ENCODE measurements at regions not wholly inside any gene's neighbourhood (a gene's known extent, or its start where the extent isn't known, plus 50 kb on each side); places are given as distances from the start of the nearest gene placed in this dataset.
"Not testable (repeated sequence)": the region's sequence is repeated elsewhere in the genome, so short reads cannot be mapped to it uniquely, and the experiment has no call there.

DNA sequence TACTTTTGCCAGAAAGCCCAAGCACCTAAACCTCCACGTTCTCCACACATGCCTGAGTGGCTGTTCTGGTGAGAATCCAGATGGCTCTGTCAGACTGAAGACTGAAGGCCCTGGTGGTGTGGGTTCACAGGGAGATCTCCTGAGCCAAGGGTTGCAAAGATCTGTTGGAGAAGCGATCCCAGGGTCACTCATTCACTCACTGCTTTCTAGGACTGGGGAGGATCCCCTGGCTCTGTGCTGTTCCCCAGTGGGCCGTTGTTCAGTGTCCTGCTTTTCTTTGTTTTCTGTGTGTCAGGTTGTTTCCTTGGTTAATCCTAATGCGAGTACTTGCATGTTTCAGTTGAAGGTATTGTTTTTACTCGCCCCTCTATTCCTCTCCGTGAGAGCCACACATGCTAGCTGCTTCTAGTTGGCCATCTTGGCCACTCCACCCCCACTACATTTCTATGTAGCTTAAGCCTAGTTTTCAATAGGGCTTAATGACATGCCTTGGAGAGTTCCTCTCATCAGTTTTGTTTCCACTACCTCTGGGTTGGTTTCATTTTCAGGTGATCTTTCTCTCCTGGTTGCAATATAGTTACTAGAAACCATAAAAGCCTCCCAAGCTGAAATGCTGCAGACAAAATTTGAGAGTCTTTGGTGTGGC lies 144.5 kb upstream of the SLC38A2 start:
- DNase-seq, result no peak

DNA sequence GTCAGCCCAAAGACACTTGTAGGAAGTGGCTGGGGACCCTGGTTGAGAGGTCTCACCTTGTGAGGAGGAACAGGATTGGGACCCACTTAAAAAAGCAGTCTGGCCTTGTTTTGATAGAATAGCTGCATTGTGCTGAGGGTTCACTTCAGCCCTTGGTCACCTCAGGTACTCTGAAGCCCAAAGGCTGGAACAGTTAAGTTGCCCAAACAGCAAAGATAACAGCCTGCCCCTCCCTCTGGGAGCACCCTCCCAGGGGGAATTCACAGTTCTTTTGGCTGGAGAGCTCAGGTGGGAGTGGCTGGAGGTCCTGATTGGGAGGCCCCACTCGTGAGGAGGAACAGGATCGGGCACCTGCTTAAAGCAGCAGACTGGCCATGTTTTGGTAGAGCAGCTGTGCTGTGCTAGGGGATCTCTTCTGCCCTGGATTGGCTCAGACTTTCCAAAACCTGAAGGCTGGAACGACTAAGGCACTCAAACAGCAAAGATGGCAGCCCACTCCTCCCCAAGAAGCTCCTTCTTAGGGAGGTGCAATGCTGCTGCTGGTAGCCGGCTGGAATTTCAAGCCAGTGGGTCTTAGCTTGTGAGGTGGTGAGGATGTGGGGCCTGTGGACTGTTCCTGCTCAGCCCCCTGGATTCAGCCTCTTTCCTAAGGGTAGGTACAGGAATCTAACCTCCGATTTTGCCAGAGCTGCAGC lies 143.8 kb upstream of the SLC38A2 start:
- DNase-seq, result no peak

DNA sequence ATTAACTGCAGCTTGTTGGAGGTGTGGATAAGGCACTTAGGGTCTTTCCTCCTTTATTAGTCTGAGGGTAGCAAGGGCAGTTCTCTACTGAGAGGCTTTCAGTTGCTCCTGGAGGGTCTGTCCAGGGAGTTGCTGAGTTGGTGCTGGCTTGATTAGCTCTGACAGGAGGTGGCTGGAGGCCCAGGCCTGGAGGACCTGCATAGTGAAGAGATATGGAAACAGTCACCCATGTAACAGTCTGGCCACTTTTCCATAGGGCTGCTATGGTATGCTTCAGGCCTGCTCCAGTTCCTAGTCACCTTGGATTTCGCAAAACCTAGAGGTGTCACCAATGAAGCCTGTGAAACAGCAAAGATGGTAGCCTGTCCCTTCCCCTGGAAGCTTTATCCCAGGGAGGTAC lies 143.3 kb upstream of the SLC38A2 start:
- no peak for DNase-seq

DNA sequence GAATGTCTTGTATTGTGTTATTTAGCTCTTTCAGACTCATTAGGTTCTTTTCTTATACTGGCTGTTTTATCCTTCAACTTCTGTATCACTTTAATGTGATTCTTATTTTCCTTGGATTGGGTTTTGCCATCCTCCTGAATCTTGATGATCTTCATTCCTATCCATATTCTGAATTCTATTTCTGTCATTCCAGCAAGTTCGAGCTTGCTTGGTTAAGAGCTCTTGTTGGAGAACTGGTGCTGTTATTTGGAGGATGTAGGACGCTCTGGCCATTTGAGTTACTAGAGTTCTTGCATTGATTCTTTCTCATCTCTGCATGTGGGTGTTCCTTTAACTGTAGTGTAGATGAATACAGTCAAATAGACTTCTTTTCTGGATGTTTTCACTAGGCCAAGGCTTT lies 142.3 kb upstream of the SLC38A2 start:
- DNase-seq, result no peak

DNA sequence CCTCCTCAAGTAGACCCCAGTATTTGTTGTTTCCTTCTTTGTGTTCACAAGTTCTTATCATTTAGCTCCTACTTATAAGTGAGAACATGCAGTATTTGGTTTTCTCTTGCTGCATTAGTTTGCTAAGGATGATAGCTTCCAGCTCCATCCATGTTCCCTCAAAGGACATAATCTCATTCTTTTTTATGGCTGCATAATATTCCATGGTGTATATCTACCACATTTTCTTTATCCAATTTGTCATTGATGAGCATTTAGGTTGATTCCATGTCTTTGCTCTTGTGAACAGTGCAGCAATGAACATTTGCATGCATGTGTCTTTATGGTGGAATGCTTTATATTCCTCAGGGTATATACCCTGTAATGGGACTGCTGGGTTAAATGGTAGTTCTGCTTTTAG lies 137.7 kb upstream of the SLC38A2 start:
- DNase-seq, result not testable (repeated sequence)

DNA sequence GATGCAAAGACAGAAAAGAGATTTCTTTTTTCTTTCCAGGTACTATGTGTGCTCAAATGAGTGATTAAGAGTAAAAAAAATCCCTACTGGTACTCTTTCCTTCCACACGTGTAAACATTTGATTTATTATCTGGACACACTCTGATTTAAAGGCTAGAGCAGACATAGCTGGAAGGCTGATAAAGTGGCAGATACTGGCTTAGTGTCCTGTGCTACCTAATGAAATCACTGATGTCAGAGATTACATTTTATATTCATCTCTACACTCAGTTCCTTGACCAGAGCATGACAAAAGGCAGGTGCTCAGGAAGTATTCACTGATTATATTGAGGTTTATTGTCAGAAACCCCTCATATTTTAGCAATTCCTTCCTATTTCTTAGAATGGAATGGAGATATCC lies 136.6 kb upstream of the SLC38A2 start:
- DNase-seq, result no peak

DNA sequence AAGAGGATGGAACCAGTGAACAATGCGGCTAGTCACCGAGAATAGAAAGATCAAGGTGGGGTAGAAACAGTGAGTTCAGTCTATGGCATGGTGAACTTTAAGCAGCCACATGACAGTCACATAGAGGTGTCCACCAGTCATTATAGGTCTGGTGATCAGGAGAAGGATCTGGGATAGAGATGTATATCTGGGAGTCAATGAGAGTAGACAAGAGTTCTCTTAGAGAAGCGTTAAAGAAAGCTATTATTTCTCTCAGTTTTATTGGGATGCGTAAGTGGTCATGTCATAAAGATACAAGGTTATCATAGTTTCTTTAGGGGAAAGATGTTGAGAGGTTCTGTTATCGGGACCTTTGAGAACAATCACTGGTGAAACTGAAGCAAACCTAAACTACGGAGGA lies 136.1 kb upstream of the SLC38A2 start:
- DNase-seq, result no peak

DNA sequence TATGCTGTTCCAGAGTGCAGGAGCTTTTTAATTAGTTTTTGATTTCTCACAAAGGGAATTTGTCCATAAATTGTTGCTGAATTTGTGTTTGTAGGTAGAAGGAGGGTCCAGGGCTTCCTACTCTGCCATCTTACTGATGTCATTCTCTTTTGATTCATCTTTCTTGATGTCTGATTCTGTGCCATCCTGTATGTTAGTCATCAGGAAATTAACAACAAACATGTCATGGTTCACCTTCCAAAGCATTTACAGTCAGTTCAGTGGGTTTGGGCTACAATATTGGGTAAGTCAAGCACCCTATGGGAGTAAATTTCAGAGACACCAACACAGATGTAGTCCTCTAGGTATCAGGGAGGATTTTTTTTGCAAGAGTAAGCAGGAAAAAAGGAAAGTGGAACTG lies 135.2 kb upstream of the SLC38A2 start:
- no peak for DNase-seq

DNA sequence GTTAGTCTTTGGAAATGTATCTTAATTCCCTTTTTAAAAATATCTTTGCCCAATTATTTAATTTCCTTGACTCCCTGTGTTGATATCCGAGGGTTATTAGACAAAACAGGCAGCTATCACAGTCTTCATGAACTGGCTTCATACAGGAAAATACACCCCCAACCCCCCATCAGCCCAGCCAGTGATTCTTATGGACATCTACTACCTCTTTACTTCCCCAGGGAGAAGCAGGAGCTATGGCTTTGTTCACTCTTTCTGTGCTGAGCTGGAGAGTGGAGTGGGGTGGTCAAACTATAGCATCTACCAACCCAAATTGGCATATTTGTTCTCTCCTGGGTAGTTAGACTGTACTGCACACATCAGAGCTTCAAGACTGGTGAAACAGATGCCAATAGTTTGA lies 134.4 kb upstream of the SLC38A2 start:
- no peak for DNase-seq

DNA sequence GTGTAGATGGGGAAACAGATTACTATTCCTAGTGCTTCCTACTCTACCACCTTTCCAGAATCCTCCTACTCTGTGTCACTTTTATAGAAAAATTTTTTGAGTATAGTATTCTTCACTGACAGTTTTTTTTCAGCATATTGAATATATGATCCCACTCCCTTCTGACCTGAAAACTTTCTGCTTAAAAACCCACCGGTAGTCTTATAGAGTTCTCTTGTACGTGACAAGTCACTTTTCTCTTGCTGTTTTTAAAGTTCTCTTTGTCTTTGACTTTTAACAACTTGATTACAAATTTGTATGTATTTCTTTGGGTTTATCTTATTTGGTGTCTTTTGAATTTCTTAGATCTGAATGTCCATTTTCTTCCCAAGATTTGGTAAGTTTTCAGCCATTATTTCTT lies 133.6 kb upstream of the SLC38A2 start:
- no peak for DNase-seq

DNA sequence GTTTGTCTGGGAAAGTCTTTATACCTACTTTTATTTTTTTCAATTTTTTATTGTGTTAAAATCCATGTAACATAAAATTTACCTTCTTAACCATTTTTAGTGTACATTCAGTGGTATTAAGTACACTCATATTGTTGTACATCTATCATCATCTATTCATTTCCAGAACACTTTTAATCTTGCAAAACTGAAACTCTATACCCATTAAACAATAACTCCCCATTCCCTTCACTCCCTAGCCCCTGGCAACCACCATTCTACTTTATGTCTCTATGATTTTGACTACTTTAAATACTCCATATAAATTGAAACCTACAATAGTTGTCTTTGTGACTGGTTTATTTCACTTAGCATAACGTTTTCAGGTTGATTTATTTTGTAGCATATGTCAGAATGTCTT lies 131.9 kb upstream of the SLC38A2 start:
- DNase-seq, result no peak

DNA sequence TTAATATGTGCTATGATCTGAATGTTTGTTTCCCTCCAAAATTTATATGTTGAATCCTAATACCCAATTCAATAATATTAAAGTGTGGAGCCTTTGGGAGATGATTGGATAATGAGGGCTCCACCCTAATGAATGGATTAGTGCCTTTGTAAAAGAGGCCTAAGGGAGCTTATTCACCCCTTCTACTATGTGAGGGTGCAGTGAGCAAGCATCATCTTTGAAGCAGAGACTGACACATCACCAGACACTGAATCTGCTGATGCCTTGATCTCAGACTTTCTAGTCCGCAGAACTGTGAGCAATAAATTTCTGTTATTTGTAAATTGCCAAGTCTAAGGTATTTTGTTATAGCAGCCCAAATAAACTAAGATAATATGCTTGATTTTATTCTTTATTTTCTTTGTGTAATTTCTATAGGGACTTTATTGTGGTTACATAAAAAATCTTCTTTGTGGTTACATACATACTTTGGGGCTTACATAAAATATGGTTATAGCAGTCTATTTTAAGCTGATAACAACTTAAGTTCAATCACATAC lies 131.1 kb upstream of the SLC38A2 start:
- DNase-seq, result no peak

DNA sequence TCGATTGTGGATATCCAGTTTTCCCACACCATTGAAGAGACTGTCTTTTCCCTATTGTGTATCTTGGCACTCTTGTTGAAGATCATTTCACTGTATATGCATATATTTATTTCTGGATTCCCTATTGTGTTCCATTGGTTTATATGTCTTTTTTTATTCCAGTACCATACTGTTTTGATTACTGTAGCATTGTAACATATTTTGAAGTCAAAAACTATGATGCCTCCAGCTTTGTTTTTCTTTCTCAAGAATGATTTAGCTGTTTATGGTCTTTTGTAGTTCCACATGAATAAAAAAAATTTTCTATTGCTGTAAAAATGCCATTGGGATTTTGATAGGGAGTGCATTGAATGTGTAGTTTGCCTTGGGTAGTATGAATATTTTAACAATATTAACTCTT lies 128.1 kb upstream of the SLC38A2 start:
- DNase-seq, result no peak

DNA sequence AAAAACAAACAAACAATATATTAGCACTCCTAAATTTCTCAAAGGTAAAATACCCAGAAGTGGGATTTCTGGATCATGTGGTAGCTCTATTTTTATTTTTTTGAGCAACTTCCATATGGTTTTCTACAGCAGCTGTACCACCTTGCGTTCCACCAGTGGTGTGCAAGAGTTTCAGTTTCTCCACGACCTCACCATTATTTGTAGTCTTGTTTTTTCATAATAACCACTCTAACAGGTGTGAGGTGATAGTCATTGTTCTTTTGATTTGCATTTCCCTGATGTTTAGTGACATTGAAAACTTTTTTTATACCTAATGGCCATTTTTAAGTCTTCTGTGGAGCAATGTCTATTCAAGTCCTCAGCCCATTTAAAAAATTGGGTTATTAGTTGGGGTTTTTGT lies 127.3 kb upstream of the SLC38A2 start:
- no peak for DNase-seq

DNA sequence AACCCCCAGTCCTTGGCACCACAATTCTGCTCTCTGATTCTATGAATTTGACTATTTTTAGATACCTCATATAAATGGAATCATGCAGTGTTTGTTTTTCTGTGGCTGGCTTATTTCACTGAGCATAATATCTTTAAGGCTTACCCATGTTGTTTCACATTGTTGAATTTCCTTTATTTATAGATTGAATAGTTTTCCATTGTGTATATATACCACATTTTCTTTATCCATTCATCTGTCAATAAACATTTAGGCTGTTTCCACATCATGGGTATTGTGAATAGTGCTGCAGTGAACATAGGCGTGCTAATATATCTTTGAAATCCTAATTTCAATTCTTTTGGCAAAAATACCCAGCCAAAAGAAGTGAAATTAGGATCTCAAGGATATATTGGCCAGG lies 126.7 kb upstream of the SLC38A2 start:
- DNase-seq, result peak; percentile 12

DNA sequence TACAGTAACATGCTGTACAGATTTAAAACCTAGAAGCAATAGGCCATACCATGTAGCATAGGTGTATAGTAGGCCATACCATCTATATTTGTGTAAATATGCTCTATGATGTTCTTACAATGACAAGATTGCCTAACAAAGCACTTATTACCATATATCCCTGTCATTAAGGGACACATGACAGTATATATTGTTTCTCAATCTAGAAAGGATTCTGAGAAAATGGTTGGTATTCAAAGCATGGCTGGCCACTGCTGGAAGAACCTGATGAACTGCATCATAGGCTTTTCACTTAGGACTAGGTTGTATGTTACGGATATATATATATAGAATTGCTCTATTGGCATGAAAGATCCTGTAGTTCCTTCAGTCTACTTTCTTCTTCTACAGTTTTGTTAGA lies 125.2 kb upstream of the SLC38A2 start:
- no peak for DNase-seq

DNA sequence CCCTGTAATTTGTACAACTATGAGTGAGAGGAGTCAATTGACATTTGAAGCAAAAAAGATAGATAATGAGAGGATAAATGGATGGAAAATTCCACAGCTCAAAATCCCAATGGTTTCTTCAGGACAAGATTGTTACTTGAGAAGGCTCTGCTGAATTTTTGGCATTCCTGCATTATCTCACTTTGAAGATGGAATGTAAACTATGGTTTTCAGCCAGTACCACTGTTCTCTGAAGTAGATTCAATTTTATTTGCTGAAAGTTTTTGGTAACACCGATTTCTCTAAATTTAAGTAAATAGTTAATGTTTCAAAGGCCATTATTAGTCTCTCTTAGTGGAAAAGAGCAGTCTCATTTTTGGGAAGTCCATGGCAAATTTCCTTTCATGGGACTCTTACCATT lies 121.9 kb upstream of the SLC38A2 start:
- DNase-seq, result peak; percentile 38

DNA sequence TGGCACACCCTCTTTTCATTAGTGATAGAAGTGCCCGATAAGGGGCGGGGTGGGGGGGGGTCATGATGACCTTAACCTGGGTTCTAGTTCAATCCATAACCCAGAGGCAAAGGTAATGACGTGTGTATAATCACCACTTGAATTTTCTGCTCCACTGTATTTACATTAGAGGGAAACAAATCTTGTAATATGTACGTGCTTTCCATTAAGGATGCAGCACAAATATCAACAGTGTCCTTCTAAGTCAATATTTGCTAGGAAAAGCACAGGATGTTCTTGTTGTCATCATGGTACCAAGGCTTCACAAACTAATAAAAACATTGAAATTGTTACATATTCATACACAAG lies 121.2 kb upstream of the SLC38A2 start:
- peak; percentile 9 for DNase-seq

DNA sequence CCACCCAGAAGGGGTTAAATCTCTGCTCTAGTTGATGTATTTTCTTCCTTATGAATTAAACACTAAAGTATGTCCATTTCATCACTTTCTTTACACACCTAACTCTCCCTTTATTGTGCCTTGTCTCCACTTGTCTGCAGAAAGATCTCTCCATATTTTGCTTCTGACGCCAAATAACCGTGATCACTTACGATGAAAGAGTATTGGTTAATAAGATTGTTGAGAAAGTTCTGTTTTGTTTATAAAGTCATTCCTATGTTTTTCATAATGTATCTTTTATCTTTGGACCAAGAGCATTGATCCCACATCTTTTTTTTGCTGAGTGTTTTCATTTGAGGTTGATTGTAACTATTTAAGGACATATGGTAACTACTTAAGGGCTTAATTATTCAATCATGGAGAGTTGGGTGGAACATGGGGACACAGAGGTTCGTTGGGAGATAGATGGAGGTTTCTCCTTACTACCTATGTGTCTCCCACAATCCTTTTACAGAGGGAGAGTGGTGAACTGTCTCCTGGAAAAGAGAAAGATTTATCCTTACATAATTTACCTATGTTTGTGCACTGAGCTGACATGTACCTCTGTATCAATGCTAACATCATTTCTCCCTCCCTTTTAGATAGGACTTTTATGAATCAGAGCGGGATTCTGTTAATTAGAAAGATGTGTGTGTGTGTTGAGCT lies 120.7 kb upstream of the SLC38A2 start:
- no peak for DNase-seq

DNA sequence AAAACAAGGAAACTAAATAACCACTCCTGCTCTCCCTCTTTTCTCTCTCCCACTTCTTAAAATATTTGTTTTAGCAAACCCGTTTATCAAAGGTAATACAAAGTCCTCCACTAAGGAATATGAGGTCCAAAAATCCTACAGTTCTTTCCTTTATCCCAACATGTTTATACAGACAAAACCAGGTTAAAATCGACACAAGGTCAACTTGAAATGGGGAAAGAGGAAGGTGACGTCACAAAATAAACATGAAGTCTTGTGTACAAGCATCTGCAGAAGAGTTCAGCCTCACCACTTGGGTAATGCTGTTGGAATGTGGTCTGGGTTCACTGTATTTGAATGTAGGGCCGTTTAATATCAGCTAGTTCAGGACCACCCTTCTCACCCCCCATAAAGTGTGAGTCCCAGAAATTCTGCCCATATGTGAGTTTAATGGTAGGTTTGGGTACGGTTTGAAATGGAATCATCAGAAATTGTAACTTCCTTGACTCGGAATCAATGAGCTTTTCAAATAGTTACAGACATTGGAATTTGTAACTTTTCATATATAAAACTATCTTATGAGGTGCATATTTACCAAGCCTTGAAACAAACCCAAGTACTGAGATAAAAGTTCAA lies 120.0 kb upstream of the SLC38A2 start:
- peak; percentile 29 for DNase-seq

DNA sequence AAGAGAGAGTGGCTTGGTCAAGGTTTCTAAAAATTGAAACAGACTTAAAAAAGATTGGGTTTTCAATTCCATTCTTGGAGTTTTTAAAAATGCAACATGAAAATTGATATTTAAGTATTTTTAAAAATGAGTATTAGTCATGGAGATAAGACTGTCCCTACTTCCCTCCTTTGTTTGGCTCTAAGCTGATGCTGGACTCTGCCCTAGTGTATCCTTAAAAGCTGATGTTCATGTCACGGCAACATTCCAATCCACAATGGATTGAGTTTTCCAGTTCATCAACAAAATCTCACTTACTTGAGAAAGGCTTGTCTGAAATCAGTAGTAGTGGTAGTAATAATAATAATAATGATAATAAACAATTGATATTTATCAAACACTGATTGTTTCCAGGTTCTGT lies 119.0 kb upstream of the SLC38A2 start:
- no peak for DNase-seq

DNA sequence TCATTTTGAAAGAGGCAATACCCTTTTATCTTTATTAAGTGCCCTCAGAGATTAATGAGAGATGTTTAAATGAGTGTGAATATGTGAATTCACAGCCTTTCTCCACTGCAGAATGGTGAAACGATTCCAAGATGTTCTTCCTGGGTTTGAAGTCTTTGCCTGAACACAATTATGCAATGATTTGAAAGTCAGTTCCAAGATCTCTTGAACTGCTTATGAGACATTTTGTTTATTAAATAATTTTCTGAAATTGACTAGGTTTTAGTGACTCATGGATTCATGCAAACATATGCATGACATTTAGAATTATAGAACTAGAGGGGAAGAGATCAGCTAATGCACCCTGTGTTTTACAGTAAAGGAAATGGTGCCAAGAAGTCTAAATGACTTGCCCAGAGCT lies 118.1 kb upstream of the SLC38A2 start:
- no peak for DNase-seq

DNA sequence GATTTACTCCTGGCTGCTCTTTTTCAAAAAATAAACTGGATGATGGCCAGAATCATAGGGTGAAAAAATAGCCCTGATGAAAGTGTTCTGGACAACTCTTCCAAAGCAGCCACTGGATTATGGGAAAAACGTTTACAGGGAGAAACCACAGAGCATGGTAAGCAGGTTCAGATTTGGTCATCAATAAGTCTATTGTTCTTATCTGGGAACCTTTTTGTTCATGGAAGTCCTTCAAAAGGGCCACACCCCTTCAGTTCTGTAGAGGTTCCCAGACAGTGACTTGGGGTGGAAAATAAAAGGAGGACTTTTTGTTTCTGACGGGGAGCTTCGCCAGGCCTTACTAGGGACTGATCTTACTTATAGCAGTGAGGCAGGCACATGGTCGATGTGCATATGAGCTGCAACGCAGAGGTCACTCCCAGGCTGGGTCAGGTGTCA lies 117.4 kb upstream of the SLC38A2 start:
- no peak for DNase-seq
